Right lobe of liver (tissue), 4 donors: ENCODE measurements at regions not wholly inside any gene's neighbourhood (a gene's known extent, or its start where the extent isn't known, plus 50 kb on each side); places are given as distances from the start of the nearest gene placed in this dataset.

Experiments
- POLR2A ChIP-seq: fragments of 450-650 bp; IDR thresholded peaks from one replicate; pipeline ENCODE4 v1.6.1; 2017; ENCODE audit warnings: antibody characterized with exemption, mild to moderate bottlenecking
- TF ChIP-seq, protein P1 (sequence below), 4 donors: fragments of 200-600 bp in 3 of 4; fragments of 450-650 bp in 1 of 4; IDR thresholded peaks; one replicate each; pipeline versions ENCODE4 v1.5.1 to v1.8.0; 2016 to 2022; ENCODE audit warnings: antibody characterized with exemption in 4 of 4, mild to moderate bottlenecking in 2 of 4
- donor health status: DM: no; HTN: no; CAD: no.
- donor health status: DM: no; HTN: no; CAD: no.
- donor health status: DM: no; HTN: yes; CAD: no.

- TF ChIP-seq, protein P1, sequence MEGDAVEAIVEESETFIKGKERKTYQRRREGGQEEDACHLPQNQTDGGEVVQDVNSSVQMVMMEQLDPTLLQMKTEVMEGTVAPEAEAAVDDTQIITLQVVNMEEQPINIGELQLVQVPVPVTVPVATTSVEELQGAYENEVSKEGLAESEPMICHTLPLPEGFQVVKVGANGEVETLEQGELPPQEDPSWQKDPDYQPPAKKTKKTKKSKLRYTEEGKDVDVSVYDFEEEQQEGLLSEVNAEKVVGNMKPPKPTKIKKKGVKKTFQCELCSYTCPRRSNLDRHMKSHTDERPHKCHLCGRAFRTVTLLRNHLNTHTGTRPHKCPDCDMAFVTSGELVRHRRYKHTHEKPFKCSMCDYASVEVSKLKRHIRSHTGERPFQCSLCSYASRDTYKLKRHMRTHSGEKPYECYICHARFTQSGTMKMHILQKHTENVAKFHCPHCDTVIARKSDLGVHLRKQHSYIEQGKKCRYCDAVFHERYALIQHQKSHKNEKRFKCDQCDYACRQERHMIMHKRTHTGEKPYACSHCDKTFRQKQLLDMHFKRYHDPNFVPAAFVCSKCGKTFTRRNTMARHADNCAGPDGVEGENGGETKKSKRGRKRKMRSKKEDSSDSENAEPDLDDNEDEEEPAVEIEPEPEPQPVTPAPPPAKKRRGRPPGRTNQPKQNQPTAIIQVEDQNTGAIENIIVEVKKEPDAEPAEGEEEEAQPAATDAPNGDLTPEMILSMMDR (IDR thresholded peaks at IDR 0.05) = no peak
- TF ChIP-seq POLR2A = no peak
These were observed 65.6 kb upstream of the IRX2 start for GRCh38 chr5:2817031-2817603.
